OCI-LY1 (cell line): ENCODE measurements at regions not wholly inside any gene's neighbourhood (a gene's known extent, or its start where the extent isn't known, plus 50 kb on each side); places are given as distances from the start of the nearest gene placed in this dataset.

ENCODE experiments used
- H2AFZ ChIP-seq: fragments of 200-600 bp; sonication (generic), shearing (Covaris generic); 2 replicates; pipeline ENCODE4 v1.6.0; 2014; ENCODE audit warnings: antibody characterized with exemption, mild to moderate bottlenecking, low read length
- H3F3A ChIP-seq: fragments of 200-600 bp; sonication (generic), shearing (Covaris generic); 2 replicates; pipeline ENCODE4 v1.6.0; 2014; ENCODE audit warnings: mild to moderate bottlenecking, antibody characterized with exemption, low read length, moderate library complexity; ENCODE audit not compliant: insufficient read depth
- H3K27ac ChIP-seq: fragments of 200-600 bp; sonication (generic); 2 replicates; pipeline ENCODE4 v1.5.1; 2014; ENCODE audit warnings: low read length, mixed run types, mild to moderate bottlenecking, low read depth; ENCODE audit not compliant: poor library complexity, severe bottlenecking
- H3K27me3 ChIP-seq: fragments of 200-600 bp; sonication (generic); 2 replicates; pipeline ENCODE4 v1.6.0; 2014; ENCODE audit warnings: antibody characterized with exemption, mild to moderate bottlenecking, low read length, moderate library complexity; ENCODE audit not compliant: insufficient read depth
- H3K36me3 ChIP-seq: fragments of 200-600 bp; sonication (generic); 2 replicates; pipeline ENCODE4 v1.6.1; 2014; ENCODE audit warnings: mild to moderate bottlenecking, antibody characterized with exemption, low read length, moderate library complexity, mixed read lengths; ENCODE audit not compliant: insufficient read depth
- H3K4me1 ChIP-seq: fragments of 200-600 bp; sonication (generic); 2 replicates; pipeline ENCODE4 v1.5.1; 2014; ENCODE audit warnings: mild to moderate bottlenecking, low read length, moderate library complexity; ENCODE audit not compliant: insufficient read depth, severe bottlenecking
- H3K4me2 ChIP-seq: fragments of 200-600 bp; sonication (generic), shearing (Covaris generic); 2 replicates; pipeline ENCODE4 v1.6.1; 2014; ENCODE audit warnings: low read length
- H3K4me3 ChIP-seq: fragments of 200-600 bp; sonication (generic); 2 replicates; pipeline ENCODE4 v1.5.1; 2014; ENCODE audit warnings: low read length, low read depth, mild to moderate bottlenecking, mixed read lengths; ENCODE audit not compliant: poor library complexity, severe bottlenecking
- H3K79me2 ChIP-seq: fragments of 200-600 bp; shearing (Covaris generic); 2 replicates; pipeline ENCODE4 v1.6.1; 2016; ENCODE audit warnings: mixed run types, low read length, mixed read lengths; ENCODE audit not compliant: insufficient read depth
- H3K9ac ChIP-seq: fragments of 200-600 bp; sonication (generic), shearing (Covaris generic); 2 replicates; pipeline ENCODE4 v1.6.1; 2014; ENCODE audit warnings: mild to moderate bottlenecking, low read length, mixed read lengths
- H3K9me2 ChIP-seq: fragments of 200-600 bp; sonication (generic), shearing (Covaris generic); 2 replicates; pipeline ENCODE4 v1.6.1; 2014; ENCODE audit warnings: low read depth, mild to moderate bottlenecking, low read length, mixed read lengths
- H3K9me3 ChIP-seq: fragments of 200-600 bp; shearing (Covaris generic); 2 replicates; pipeline ENCODE4 v1.6.1; 2014; ENCODE audit warnings: low read length, mixed read lengths
- H4K20me1 ChIP-seq: fragments of 200-600 bp; sonication (generic), shearing (Covaris generic); 2 replicates; pipeline ENCODE4 v1.6.0; 2016; ENCODE audit warnings: mild to moderate bottlenecking, low read length; ENCODE audit not compliant: insufficient read depth
- EZH2 ChIP-seq: fragments of 200-600 bp; sonication (generic), shearing (Covaris generic); IDR thresholded peaks from 2 replicates; pipeline ENCODE4 v1.8.0; 2017; ENCODE audit warnings: borderline replicate concordance, mixed run types, mild to moderate bottlenecking, antibody characterized with exemption, low read length, moderate library complexity, mixed read lengths
- TF ChIP-seq, protein P1 (sequence below): fragments of 200-600 bp; sonication (generic), shearing (Covaris generic); IDR thresholded peaks from 2 replicates; pipeline ENCODE4 v1.5.1; 2017; ENCODE audit warnings: mild to moderate bottlenecking, antibody characterized with exemption, low read length, moderate library complexity, mixed read lengths

- Histone ChIP-seq H3F3A (no peaks in the 10 kb centered on the region), H3K9me2 (no peaks in the 10 kb centered on the region), H3K4me3 (no peak overlapping the region), H2AFZ (no peak overlapping the region), H4K20me1 (no peaks in the 10 kb centered on the region), H3K27me3 (no peaks in the 10 kb centered on the region), H3K27ac (no peak overlapping the region), H3K79me2 (no peaks in the 10 kb centered on the region), H3K9ac (no peak overlapping the region), H3K4me1 (no peaks in the 10 kb centered on the region), H3K9me3 (no peaks in the 10 kb centered on the region), H3K36me3 (no peaks in the 10 kb centered on the region), H3K4me2 (no peak overlapping the region)
- no peak for TF ChIP-seq EZH2
- TF ChIP-seq, protein P1, sequence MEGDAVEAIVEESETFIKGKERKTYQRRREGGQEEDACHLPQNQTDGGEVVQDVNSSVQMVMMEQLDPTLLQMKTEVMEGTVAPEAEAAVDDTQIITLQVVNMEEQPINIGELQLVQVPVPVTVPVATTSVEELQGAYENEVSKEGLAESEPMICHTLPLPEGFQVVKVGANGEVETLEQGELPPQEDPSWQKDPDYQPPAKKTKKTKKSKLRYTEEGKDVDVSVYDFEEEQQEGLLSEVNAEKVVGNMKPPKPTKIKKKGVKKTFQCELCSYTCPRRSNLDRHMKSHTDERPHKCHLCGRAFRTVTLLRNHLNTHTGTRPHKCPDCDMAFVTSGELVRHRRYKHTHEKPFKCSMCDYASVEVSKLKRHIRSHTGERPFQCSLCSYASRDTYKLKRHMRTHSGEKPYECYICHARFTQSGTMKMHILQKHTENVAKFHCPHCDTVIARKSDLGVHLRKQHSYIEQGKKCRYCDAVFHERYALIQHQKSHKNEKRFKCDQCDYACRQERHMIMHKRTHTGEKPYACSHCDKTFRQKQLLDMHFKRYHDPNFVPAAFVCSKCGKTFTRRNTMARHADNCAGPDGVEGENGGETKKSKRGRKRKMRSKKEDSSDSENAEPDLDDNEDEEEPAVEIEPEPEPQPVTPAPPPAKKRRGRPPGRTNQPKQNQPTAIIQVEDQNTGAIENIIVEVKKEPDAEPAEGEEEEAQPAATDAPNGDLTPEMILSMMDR, result no peak
Measured at GRCh38 chr18:44238911-44239310, 441.8 kb upstream of the SETBP1 start.

GRCh38 chr18:44241020-44241419 lies 439.7 kb upstream of the SETBP1 start:
- TF ChIP-seq, protein P1, result no peak
- TF ChIP-seq EZH2, result no peak
- no peak overlapping the region for H3K4me3 ChIP-seq
- H3K4me1 ChIP-seq, result no peaks in the 10 kb centered on the region
- H3K4me2 ChIP-seq, result no peak overlapping the region
- H3K9ac ChIP-seq, result no peak overlapping the region
- no peaks in the 10 kb centered on the region for H3K27me3 ChIP-seq
- H4K20me1 ChIP-seq, result no peaks in the 10 kb centered on the region
- no peaks in the 10 kb centered on the region for H3K9me2 ChIP-seq
- no peak overlapping the region for H3K27ac ChIP-seq
- no peaks in the 10 kb centered on the region for H3K9me3 ChIP-seq
- H3F3A ChIP-seq, result no peaks in the 10 kb centered on the region
- no peaks in the 10 kb centered on the region for H3K79me2 ChIP-seq
- no peak overlapping the region for H2AFZ ChIP-seq
- no peaks in the 10 kb centered on the region for H3K36me3 ChIP-seq

DNA sequence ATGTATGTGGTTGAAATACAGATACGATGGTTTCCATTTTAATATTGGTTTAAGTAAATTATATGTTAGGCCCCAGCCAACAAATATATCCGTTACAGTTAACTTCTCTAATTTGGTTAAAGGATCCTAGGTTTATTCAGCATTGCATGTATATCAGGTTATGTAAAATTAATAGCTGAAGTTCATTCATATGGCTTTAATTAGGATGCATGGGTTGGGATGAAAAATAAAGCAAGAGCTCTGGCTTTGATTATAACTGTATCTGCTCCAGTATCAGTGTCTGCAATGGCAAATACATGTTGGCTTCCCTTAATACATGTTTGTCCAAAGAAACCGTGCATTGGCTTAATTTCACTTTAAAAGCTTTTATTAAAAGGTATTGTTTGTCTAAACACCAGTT lies 435.7 kb upstream of the SETBP1 start:
- Histone ChIP-seq H3K9ac (no peak overlapping the region), H3K4me2 (no peak overlapping the region), H3K4me1 (no peaks in the 10 kb centered on the region), H3K4me3 (no peak overlapping the region), H2AFZ (no peak overlapping the region), H3K9me2 (no peaks in the 10 kb centered on the region), H3K9me3 (no peaks in the 10 kb centered on the region), H3F3A (no peaks in the 10 kb centered on the region), H3K79me2 (no peaks in the 10 kb centered on the region), H4K20me1 (no peaks in the 10 kb centered on the region), H3K27me3 (no peaks in the 10 kb centered on the region), H3K27ac (no peak overlapping the region), H3K36me3 (no peaks in the 10 kb centered on the region)
- TF ChIP-seq EZH2, result no peak

DNA sequence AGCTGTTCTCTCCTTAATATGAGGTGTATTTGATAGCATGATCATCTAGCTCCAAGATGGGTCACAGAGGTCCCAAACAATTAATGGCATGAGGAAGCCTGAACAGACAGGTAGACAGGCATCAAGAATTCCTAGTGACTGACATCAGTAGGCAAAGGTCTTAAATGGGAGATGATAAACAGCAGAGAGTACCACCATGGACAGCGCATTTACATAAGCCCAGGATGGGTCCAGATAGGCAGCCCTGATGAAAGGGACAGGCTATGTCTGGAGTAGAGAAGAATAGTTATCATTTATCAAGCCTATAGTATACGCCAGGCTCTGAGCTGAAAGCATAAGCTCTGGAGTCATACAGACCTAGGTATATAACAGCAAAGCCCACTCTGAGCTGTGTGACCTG lies 434.7 kb upstream of the SETBP1 start:
- H3K36me3 ChIP-seq, result no peaks in the 10 kb centered on the region
- no peak overlapping the region for H3K4me2 ChIP-seq
- no peaks in the 10 kb centered on the region for H3K9me2 ChIP-seq
- H3F3A ChIP-seq, result no peaks in the 10 kb centered on the region
- H3K4me3 ChIP-seq, result no peak overlapping the region
- no peaks in the 10 kb centered on the region for H3K9me3 ChIP-seq
- H4K20me1 ChIP-seq, result no peaks in the 10 kb centered on the region
- H3K27ac ChIP-seq, result no peak overlapping the region
- no peaks in the 10 kb centered on the region for H3K27me3 ChIP-seq
- H3K79me2 ChIP-seq, result no peaks in the 10 kb centered on the region
- H3K9ac ChIP-seq, result no peak overlapping the region
- TF ChIP-seq, protein P1, result no peak
- TF ChIP-seq EZH2, result no peak
- no peak overlapping the region for H2AFZ ChIP-seq
- no peaks in the 10 kb centered on the region for H3K4me1 ChIP-seq
